ENCODE measurements at regions not wholly inside any gene's neighbourhood (a gene's known extent, or its start where the extent isn't known, plus 50 kb on each side); places are given as distances from the start of the nearest gene placed in this dataset.

DNA sequence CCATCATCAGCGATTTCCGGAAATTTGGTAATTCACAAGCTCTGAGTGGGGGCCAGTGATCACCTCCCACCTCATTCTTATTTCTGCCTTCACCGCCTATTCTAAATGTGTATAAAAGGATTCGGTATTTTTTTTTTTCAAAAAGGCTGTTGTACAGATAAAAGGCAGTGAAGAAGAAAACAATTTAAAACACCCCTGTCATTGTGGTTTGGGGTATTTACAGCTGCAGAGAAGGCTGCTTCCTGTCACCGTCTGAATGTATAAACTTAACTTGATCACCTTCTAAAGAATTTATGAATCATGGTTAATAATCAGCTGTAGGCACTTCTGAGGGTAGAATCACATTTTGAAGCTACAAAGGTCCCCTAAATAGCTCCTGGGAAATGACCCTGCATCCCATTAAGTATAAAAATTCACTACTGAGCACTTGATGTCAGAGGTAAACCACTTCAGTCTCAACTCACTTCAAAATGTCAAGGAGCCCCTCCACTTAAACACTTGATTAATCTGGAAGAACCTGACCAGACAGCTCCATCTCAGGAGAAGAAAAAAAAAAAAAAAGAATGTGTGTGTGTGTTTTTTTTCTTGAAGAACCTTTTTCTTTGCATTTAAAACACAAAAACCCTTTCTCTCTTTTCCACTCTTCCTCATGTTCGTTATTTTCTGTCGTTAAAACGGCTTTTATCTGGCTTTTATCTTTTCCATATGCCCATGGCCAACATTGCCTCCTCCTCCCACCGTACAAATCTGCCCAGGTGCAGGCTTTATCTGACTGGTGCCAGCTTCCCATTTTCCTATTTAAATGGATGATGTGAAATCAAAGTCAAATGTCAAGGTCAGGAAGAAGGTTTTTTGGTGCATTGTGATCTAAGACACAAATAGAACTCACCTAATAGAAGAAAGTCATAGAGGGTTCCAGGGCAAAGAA is 291.2 kb downstream of the IRX1 start:
- DNase-seq (ENCODE audit: low read depth): peak; percentile 27

DNA sequence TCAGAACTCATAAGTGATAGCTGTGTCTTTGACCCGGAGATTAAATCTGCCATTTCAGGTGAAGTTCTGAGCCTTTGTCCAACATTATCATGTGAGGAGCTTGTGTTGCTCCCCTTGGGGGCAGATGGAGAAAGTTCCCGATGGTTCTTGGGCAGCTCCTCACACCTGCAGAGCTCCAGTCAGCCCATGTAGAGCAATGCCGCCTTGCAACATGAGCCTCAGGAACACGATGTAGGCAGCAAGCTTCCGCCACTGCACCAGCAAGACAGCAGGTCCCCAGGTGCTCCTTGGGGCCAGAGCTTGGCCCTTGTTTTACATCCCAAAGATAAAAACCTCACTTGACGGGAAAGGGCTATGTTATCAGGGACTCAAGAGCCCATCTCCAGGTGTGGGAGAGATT is 292.7 kb downstream of the IRX1 start:
- no peak for DNase-seq (ENCODE audit: low read depth)

GRCh38 chr5:3889412-3890142 is 293.9 kb downstream of the IRX1 start:
- DNase-seq (ENCODE audit: low read depth): peak; percentile 13

- no peak for DNase-seq (ENCODE audit: low read depth)
Measured at GRCh38 chr5:3891113-3891512, 295.5 kb downstream of the IRX1 start.

GRCh38 chr5:3893527-3893926 is 297.9 kb downstream of the IRX1 start:
- no peak for DNase-seq (ENCODE audit: low read depth)

DNA sequence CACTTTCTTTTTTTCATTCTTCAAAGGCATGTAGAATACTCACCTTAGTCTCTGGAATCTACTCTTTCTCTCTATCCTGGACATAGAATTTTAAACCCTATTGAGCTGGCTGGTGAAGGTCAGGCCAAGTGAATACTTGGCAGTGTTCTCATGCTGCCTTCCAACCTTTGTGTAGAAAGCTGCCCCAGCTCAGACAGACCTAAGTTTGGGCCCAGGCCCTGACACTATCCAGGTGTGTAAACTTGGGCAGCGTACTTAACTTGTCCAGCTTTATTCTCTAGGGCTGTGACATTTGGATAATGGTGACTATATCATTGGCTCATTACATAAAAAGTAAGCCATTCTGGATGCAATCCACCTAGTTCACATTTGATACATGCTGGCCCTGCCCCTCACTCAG is 298.3 kb downstream of the IRX1 start:
- DNase-seq (ENCODE audit: low read depth): no peak

- DNase-seq (ENCODE audit: low read depth): no peak
Measured at GRCh38 chr5:3896098-3896497, 300.5 kb downstream of the IRX1 start.

- DNase-seq (ENCODE audit: low read depth): no peak
Measured at GRCh38 chr5:3899093-3899492, 303.5 kb downstream of the IRX1 start.

DNA sequence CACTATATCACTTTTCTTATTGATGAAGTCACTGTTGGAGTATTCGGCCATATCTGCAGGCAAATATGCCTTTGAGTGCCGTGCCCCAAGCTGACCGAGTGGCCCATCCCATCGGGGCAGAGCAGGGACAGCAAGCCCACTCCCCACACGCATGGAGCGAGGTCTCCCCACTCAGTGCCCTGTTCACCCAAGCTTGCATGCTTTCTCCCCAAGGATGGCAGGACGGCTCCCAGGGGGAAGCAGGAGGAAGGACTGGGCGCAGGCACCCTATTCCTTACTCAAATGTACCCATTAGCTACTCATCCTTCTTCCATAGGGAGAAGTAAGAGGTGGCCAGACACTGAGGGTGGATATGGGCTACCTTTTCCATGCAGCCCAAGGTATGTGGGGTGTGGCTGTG is 309.0 kb downstream of the IRX1 start:
- no peak for DNase-seq (ENCODE audit: low read depth)

DNA sequence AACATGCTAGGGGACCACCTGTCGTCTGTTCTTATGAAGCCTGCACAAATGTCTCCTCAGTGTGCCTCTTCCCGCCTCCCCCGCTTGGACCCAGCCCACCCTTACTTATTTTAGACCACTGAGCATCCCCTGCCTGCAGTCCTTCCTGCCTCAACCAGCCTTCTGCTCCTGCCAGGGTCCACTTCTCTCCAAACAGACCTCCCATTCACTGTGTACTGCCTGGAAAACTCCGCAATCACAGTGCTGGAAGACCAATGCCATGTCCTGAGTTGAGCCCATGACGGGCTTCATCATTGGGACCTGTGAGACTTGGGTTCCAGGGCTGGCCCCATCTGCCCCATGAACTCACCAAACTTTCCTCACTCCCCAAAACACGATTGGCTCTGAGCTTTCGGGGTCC is 309.4 kb downstream of the IRX1 start:
- no peak for DNase-seq (ENCODE audit: low read depth)

DNA sequence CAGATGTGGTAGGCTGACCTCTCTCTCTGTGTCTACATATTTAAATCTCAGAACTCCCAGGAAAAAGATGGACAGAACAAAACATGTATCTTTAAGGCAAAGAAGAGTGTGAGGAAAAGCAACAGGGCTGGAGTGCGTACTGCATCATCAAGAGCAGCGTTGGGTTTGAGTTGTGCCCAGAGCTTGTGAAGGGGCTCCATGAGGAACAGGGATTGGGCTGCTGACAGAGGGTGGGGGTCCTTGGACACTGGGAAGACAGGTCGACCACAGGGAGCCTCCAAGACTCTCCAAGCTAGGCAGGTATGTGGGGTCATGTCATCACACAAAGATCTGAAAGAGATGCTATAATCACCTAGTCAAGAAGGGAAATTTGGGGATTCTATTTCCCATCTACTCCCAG is 309.9 kb downstream of the IRX1 start:
- no peak for DNase-seq (ENCODE audit: low read depth)

- no peak for DNase-seq (ENCODE audit: low read depth)
Measured at GRCh38 chr5:3911111-3911510, 315.5 kb downstream of the IRX1 start.

GRCh38 chr5:3911773-3912172 is 316.1 kb downstream of the IRX1 start:
- DNase-seq (ENCODE audit: low read depth): no peak

- no peak for DNase-seq (ENCODE audit: low read depth)
Measured at GRCh38 chr5:3912790-3913189, 317.2 kb downstream of the IRX1 start.

GRCh38 chr5:3913279-3913678 is 317.6 kb downstream of the IRX1 start:
- DNase-seq (ENCODE audit: low read depth): no peak

DNA sequence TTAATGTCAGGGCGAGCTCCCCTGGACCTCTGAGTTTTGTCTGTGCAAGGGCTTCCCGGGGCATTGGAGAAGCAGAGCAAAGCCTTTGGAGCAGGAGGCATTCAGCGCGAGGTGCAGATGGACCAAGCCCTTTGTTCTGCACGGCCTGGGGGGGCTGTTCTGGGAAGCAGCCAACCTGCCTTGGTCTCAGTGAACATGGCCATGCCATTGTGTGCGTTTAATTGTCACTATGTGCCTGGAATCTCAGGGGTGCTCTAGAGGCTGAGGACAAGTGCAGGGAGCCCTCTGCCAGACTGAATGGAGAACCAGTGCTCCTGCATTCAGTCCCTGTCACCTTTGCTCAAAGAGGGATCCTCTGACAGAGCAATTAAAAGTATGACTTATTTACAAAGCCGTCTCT is 329.4 kb downstream of the IRX1 start:
- DNase-seq (ENCODE audit: low read depth): no peak

- no peak for DNase-seq (ENCODE audit: low read depth)
Measured at GRCh38 chr5:3925935-3926334, 330.3 kb downstream of the IRX1 start.

DNA sequence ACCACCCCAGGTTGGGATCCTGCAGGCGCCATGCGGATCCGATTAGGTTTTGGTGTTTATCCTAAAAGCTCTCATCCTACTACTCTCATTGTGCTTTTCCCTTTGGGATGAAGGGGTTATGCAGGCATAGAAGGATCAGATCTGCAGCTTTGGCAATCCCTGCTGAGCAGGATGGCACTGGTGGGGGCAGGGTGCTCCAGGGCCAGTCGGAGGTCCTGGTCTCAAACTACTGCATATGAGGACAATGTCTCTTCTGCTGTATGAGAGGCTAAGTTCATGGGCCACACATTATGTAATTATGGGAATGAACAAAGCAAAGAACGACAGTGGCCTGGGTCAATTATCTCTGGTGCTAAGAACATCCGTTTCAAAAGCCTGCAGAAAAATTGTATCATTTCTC is 334.2 kb downstream of the IRX1 start:
- no peak for DNase-seq (ENCODE audit: low read depth)

DNA sequence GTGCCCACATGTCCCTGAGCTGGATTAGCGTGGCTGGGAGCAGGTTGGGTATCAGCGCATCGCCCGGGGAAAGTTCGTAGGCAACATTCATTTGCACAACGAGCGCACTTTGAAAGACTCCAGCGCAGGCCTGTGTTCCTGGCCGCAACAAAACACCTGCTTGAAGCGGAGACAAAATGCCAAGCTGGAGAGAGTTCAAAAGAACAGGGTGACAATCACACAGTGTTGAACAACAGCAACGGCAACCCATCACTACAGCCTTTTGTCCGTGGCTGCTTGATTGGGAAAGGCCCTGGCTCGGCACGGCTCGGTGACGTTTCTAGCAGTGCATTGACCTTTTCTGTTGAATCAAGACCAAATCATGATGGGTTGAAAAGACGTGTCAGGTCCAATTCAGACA is 336.3 kb downstream of the IRX1 start:
- DNase-seq (ENCODE audit: low read depth): no peak

DNA sequence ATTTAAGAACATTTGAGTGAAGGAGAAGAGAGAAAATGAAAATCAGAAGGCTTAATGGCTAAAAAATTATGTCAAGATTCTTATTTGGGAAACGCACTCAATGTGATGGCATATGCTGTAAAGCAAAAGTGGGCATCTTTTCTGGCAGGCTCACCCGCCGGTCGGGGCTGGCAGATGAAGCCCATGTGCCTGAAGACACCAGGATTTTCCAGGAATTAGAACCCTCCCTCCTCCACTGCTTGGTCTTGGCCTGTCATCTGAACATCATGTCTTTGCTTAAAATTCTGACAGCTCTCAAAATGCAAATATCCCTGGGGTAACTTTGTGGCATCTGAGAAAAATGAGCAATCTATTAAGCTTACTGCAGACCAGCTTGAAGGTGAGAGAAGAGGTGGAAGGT is 337.9 kb downstream of the IRX1 start:
- DNase-seq (ENCODE audit: low read depth): no peak

- DNase-seq (ENCODE audit: low read depth): no peak
Measured at GRCh38 chr5:3933966-3934365, 338.3 kb downstream of the IRX1 start.

DNA sequence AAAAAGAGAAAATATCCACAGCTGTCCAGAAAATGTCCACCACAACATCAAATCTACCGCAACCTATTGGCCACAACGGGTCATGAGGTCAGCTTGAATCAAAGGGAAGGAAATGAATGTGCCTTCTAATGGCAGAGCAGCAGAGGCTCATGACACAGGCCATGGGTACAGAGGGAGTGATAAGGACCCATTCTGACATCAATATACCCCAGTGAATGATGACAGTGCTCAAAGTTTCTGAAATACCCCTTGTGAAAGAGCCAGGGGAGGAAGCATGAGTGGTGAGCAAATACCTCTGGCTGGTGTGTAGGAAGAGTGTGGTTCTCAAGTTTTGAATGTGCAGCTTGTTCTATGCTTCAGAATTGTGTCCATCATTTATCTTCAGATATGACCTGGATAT is 348.2 kb downstream of the IRX1 start:
- no peak for DNase-seq (ENCODE audit: low read depth)

DNA sequence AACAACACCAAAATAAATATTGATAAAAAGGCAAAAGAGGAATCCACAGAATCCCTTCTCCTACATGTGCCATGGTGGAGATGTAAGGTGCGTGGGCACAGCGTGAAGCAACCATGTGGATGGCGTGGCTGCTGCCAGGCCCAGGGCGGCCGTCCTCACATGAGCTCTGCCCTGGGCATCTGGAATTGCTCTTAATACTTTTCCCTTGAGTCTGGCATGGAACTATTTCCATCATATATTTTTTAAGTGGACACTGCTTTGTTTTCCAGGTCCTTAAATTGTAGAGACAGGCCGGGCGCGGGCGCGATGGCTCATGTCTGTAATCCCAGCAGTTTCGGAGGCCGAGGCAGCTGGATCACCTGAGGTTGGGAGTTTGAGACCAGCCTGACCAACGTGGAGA is 349.3 kb downstream of the IRX1 start:
- DNase-seq (ENCODE audit: low read depth): no peak
